RWPE2 (cell line): ENCODE measurements at regions not wholly inside any gene's neighbourhood (a gene's known extent, or its start where the extent isn't known, plus 50 kb on each side); places are given as distances from the start of the nearest gene placed in this dataset.
"Not testable (repeated sequence)": the region's sequence is repeated elsewhere in the genome, so short reads cannot be mapped to it uniquely, and the experiment has no call there.

Source experiments
- ATAC-seq: fragments of 200-7000 bp; cut with Tn5 transposase; 3 replicates; pipeline ENCODE4 v1.9.1; 2021; ENCODE audit warnings: low read depth
- DNase-seq: peaks from one replicate; pipeline ENCODE4 v3.0.0-alpha.2; 2020; ENCODE audit warnings: low spot score
- H3K27ac ChIP-seq: fragments of 450-650 bp; 2 replicates; pipeline ENCODE4 v1.5.1; 2017; ENCODE audit warnings: mild to moderate bottlenecking; ENCODE audit not compliant: poor library complexity, severe bottlenecking
- H3K27me3 ChIP-seq: fragments of 250-450 bp; sonication (Bioruptor Pico); 2 replicates; pipeline ENCODE4 v1.5.1; 2021; ENCODE audit warnings: mild to moderate bottlenecking, moderate library complexity; ENCODE audit not compliant: insufficient read depth, poor library complexity, severe bottlenecking
- H3K36me3 ChIP-seq: fragments of 250-450 bp; sonication (Bioruptor Pico); 2 replicates; pipeline ENCODE4 v1.5.1; 2020; ENCODE audit warnings: low read depth, mild to moderate bottlenecking, moderate library complexity
- H3K4me1 ChIP-seq: fragments of 250-450 bp; sonication (Bioruptor Pico); 2 replicates; pipeline ENCODE4 v1.5.1; 2021; ENCODE audit warnings: mild to moderate bottlenecking, moderate library complexity; ENCODE audit not compliant: insufficient read depth, poor library complexity, severe bottlenecking
- H3K4me3 ChIP-seq: fragments of 250-450 bp; sonication (Bioruptor Pico); 2 replicates; pipeline ENCODE4 v1.5.1; 2021; ENCODE audit warnings: mild to moderate bottlenecking, moderate library complexity; ENCODE audit not compliant: severe bottlenecking
- H3K9me3 ChIP-seq: fragments of 250-450 bp; sonication (Bioruptor Pico); 2 replicates; pipeline ENCODE4 v1.5.1; 2021; ENCODE audit warnings: mild to moderate bottlenecking, moderate library complexity; ENCODE audit not compliant: severe bottlenecking
- CTCF ChIP-seq: fragments of 450-650 bp; IDR thresholded peaks from one replicate; pipeline ENCODE4 v1.5.1; 2017; ENCODE audit warnings: mild to moderate bottlenecking, moderate library complexity; ENCODE audit not compliant: poor library complexity, severe bottlenecking

DNA sequence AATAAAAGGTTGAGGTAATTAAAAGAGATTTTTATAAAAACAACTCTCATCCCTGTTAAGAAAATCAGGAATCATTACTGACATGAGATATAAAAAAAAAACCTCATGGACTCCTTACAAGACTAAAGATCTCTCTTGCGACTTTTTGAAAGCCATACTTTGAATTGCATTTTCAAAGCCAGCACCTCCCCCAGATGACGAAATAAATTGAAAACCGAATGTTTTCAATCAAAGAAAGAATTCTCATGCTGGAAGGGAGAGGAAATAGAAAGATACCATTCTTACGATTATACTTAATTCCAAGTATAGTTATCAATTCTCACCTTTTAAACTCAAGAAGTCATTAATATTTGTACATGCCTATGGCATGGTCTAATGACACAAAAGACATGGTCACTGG, 452.3 kb downstream of the GJA1 start:
- Histone ChIP-seq H3K4me1 (no peaks in the 10 kb centered on the region), H3K9me3 (no peaks in the 10 kb centered on the region), H3K27me3 (no peaks in the 10 kb centered on the region), H3K36me3 (no peaks in the 10 kb centered on the region), H3K27ac (no peak overlapping the region), H3K4me3 (no peak overlapping the region)
- DNase-seq (no peak), ATAC-seq (no peak)
- no peak for TF ChIP-seq CTCF

DNA sequence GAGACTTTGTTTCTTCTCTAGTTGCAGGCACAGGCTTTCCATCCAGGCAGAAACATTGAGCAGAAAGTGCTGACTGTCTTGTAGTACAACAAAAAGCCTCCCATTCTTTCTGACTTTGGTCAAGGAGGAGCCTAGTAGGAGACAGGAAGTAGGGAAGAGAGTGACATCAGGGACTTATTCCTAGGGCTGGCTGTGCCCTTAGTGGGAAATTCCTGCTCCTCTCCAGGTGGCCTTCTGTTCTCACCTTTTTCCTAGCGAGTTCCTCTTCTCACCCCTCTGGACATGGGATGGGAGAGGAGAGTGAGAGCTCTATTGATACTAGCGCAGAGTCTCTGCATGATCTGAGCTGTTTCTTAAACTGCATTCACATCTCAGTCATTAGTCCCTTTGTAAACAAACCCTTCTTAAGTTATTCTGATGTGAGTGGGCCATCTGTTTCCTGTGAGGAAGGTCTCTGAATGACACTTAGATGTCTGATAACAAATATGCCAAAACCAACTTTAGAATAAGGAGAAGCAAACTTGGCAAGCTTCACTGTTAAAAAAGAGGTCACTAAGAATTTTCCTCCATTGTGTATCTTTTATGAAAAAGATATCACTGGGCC, 455.0 kb downstream of the GJA1 start:
- Histone ChIP-seq H3K4me3 (no peak overlapping the region), H3K27ac (no peak overlapping the region), H3K27me3 (no peaks in the 10 kb centered on the region), H3K36me3 (no peaks in the 10 kb centered on the region), H3K4me1 (no peaks in the 10 kb centered on the region), H3K9me3 (no peaks in the 10 kb centered on the region)
- TF ChIP-seq CTCF: no peak
- DNase-seq: no peak
- ATAC-seq: no peak

DNA sequence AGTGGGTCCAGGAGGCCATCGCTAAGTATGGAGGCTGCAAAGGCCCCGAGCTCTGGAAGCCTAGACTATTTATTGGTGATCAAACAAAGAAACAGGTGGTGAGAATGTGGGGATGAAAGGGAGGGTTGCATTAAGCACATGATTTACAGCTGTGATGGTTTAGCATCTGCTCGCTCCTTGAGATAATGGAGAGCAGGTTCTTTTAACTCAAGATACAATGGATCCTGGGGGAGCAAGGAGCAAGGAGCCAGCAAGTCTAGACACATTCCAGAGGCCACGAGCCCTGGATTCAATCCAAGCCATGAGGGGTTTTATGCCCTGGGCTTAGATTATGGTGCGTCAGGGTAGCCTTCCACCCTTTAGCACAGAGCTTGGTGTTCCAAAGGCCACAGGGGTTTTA, 460.3 kb downstream of the GJA1 start:
- not testable (repeated sequence) for H3K27ac ChIP-seq, ATAC-seq, H3K27me3 ChIP-seq, H3K36me3 ChIP-seq, H3K9me3 ChIP-seq, H3K4me3 ChIP-seq, DNase-seq
- H3K4me1 ChIP-seq: peaks cover 22% of the 10 kb centered on the region

- H3K27ac ChIP-seq: peak overlapping the region; percentile 47
- H3K27me3 ChIP-seq: no peaks in the 10 kb centered on the region
- no peak overlapping the region for H3K4me3 ChIP-seq
- ATAC-seq (no peak), DNase-seq (no peak)
- peaks cover 22% of the 10 kb centered on the region for H3K4me1 ChIP-seq
- no peaks in the 10 kb centered on the region for H3K9me3 ChIP-seq
- no peaks in the 10 kb centered on the region for H3K36me3 ChIP-seq
- no peak for TF ChIP-seq CTCF
These were observed 460.9 kb downstream of the GJA1 start for GRCh38 chr6:121896363-121896762.

- DNase-seq: no peak
- no peak for TF ChIP-seq CTCF
These were observed 461.3 kb downstream of the GJA1 start for GRCh38 chr6:121896771-121897170.

More at GRCh38 chr6:121896771-121897170, 461.3 kb downstream of the GJA1 start:
- no peaks in the 10 kb centered on the region for H3K27me3 ChIP-seq
- no peaks in the 10 kb centered on the region for H3K36me3 ChIP-seq
- H3K4me3 ChIP-seq: no peak overlapping the region
- peak; percentile 71 for ATAC-seq
- no peaks in the 10 kb centered on the region for H3K9me3 ChIP-seq
- H3K27ac ChIP-seq: peak overlapping the region; percentile 47
- peaks cover 22% of the 10 kb centered on the region for H3K4me1 ChIP-seq
